ENCODE measurements at regions not wholly inside any gene's neighbourhood (a gene's known extent, or its start where the extent isn't known, plus 50 kb on each side); places are given as distances from the start of the nearest gene placed in this dataset.

- ATAC-seq: no peak
- TF ChIP-seq SMAD3 (CRISPR knock-in tag; conservative IDR thresholded peaks at IDR 0.05): no peak
- no peak for TF ChIP-seq RNF2 (IDR thresholded peaks at IDR 0.05)
- no peak for TF ChIP-seq PREB (CRISPR knock-in tag; IDR thresholded peaks at IDR 0.05)
- no peak for TF ChIP-seq ELF1 (tag; IDR thresholded peaks at IDR 0.05)
- no peak for TF ChIP-seq ZNF212 (CRISPR knock-in tag; IDR thresholded peaks at IDR 0.05)
- no peak for TF ChIP-seq KLF13 (tag; IDR thresholded peaks at IDR 0.05; ENCODE audit: borderline replicate concordance, low read depth)
- TF ChIP-seq HOMEZ (CRISPR knock-in tag; IDR thresholded peaks at IDR 0.05): no peak
- TF ChIP-seq NR1H2 (CRISPR knock-in tag; IDR thresholded peaks at IDR 0.05): no peak
- no peak for TF ChIP-seq BCL6 (CRISPR knock-in tag; IDR thresholded peaks at IDR 0.05)
- TF ChIP-seq SETDB1 (IDR thresholded peaks at IDR 0.05; ENCODE audit: low read length): no peak
- TF ChIP-seq CCNT2 (IDR thresholded peaks at IDR 0.05; ENCODE audit: borderline replicate concordance, extremely low read depth, insufficient read length, low read depth, low read length): no peak
- TF ChIP-seq NFE2L1 (tag; IDR thresholded peaks at IDR 0.05; ENCODE audit: borderline replicate concordance, low read depth): no peak
- TF ChIP-seq FOS (IDR thresholded peaks at IDR 0.05; ENCODE audit: extremely low read depth, insufficient read length): no peak
- TF ChIP-seq ZNF76 (CRISPR knock-in tag; IDR thresholded peaks at IDR 0.05; ENCODE audit: borderline replicate concordance): no peak
- TF ChIP-seq E2F4 (CRISPR knock-in tag; IDR thresholded peaks at IDR 0.05; ENCODE audit: low read depth): no peak
- ChIA-PET POLR2A (interaction anchor here (0.6 kb wide), 1 partner anchor 522 kb away, joined by 3 read pairs; no protein-coding TSS in a partner anchor), CTCF (ENCODE audit: low intra/inter-chr PET ratio) (no interaction called here)
- no peaks in the 10 kb centered on the region for H3K79me2 ChIP-seq (ENCODE audit: control insufficient read depth, insufficient read depth, low read length)
- peaks cover 0 to 5% of the 10 kb centered on the region in 2 experiments; a peak in 2 of 5 replicates for H3K4me1 ChIP-seq (replicated peaks in 1 of 2; ENCODE audit: control insufficient read depth in 2 of 2, insufficient read depth in 2 of 2, low read length in 2 of 2)
- BruUV-seq (replicated peaks): no TSS peak
- no peak overlapping the region for H3K27ac ChIP-seq (ENCODE audit: extremely low read depth, low read depth, low read length)
- H4K20me1 ChIP-seq (replicated peaks; ENCODE audit: control insufficient read depth, insufficient read depth, low read length): no peaks in the 10 kb centered on the region
- in situ Hi-C loops (cut with MboI): no loop called here
- no peaks in the 10 kb centered on the region for H3K36me3 ChIP-seq (ENCODE audit: control insufficient read depth, insufficient read depth, low read length)
- intact Hi-C loops (cut with micrococcal nuclease): no loop called here
- H2AFZ ChIP-seq (ENCODE audit: low read depth, low read length): no peak overlapping the region
- H3K4me2 ChIP-seq (ENCODE audit: insufficient read depth, low read length): no peak overlapping the region
- WGBS (ENCODE audit: insufficient coverage, low coverage, missing lambda C conversion rate): 1% methylated on average over 12 of the region's 13 CpGs
- peaks cover 5 to 70% of the 10 kb centered on the region in 2 experiments; a peak in 3 of 5 replicates for H3K27me3 ChIP-seq (ENCODE audit: control insufficient read depth in 2 of 2, insufficient read depth in 2 of 2, low read length in 2 of 2)
- no peak for FAIRE-seq
- H3K9ac ChIP-seq (ENCODE audit: insufficient read depth in 1 of 2, low read depth in 2 of 2, low read length in 2 of 2): no peak overlapping the region
- no peak overlapping the region for H3K4me3 ChIP-seq
- H3K9me3 ChIP-seq (replicated peaks; ENCODE audit: control insufficient read depth, insufficient read depth, low read depth, low read length): no peaks in the 10 kb centered on the region
- no peak for DNase-seq (ENCODE audit: extremely low read depth in 1 of 4, low spot score in 3 of 4)
- no peaks in the 10 kb centered on the region for H3K9me1 ChIP-seq (ENCODE audit: control insufficient read depth, insufficient read depth, low read length)
Observed at GRCh38 chr2:128605931-128606330, 287.3 kb upstream of the HS6ST1 start.
